DND-41 (cell line): ENCODE measurements at regions not wholly inside any gene's neighbourhood (a gene's known extent, or its start where the extent isn't known, plus 50 kb on each side); places are given as distances from the start of the nearest gene placed in this dataset.

ENCODE experiments used
- ATAC-seq: fragments of 200-7000 bp; cut with Tn5 transposase; 3 replicates; pipeline ENCODE4 v1.9.1; 2021; ENCODE audit warnings: low read depth; ENCODE audit not compliant: insufficient read depth
- DNase-seq: peaks from one replicate; pipeline ENCODE4 v3.0.0-alpha.2; 2020
- H2AFZ ChIP-seq: 2 replicates; pipeline ENCODE4 v1.6.0; 2012; ENCODE audit warnings: low read depth, low read length
- H3K27ac ChIP-seq: 2 replicates; pipeline ENCODE4 v1.5.1; 2012; ENCODE audit warnings: low read length, inconsistent platforms
- H3K27me3 ChIP-seq: fragments of 200-600 bp; sonication (generic); 2 replicates; pipeline ENCODE4 v1.6.0; 2012; ENCODE audit warnings: low read length, mild to moderate bottlenecking, inconsistent platforms; ENCODE audit not compliant: insufficient read depth, poor library complexity
- H3K36me3 ChIP-seq: 2 replicates; pipeline ENCODE4 v1.5.1; 2012; ENCODE audit warnings: low read length, inconsistent platforms; ENCODE audit not compliant: insufficient read depth
- H3K4me1 ChIP-seq: 2 replicates; pipeline ENCODE4 v1.5.1; 2012; ENCODE audit warnings: mild to moderate bottlenecking, low read length; ENCODE audit not compliant: insufficient read depth
- H3K4me2 ChIP-seq: 2 replicates; pipeline ENCODE4 v1.6.0; 2012; ENCODE audit warnings: mild to moderate bottlenecking, moderate library complexity, low read length, inconsistent platforms; ENCODE audit not compliant: insufficient read depth
- H3K4me3 ChIP-seq, 2 experiments: fragments of 200-600 bp in 1 of 2; shearing (Covaris generic) in 1 of 2; 2 replicates each; pipeline ENCODE4 v1.5.1; 2012 to 2016; ENCODE audit warnings: inconsistent platforms in 2 of 2, low read length in 2 of 2, mild to moderate bottlenecking in 2 of 2, low read depth in 1 of 2, moderate library complexity in 1 of 2
- H3K79me2 ChIP-seq: 2 replicates; pipeline ENCODE4 v1.6.0; 2012; ENCODE audit warnings: low read length, inconsistent platforms; ENCODE audit not compliant: insufficient read depth
- H3K9ac ChIP-seq: 2 replicates; pipeline ENCODE4 v1.6.0; 2012; ENCODE audit warnings: low read depth, mild to moderate bottlenecking, inconsistent platforms, low read length, moderate library complexity
- H3K9me3 ChIP-seq: 2 replicates; pipeline ENCODE4 v1.5.1; 2012; ENCODE audit warnings: low read length, moderate library complexity, mild to moderate bottlenecking, inconsistent platforms; ENCODE audit not compliant: insufficient read depth, severe bottlenecking
- H4K20me1 ChIP-seq: 2 replicates; pipeline ENCODE4 v1.6.0; 2012; ENCODE audit warnings: low read length; ENCODE audit not compliant: insufficient read depth
- EZH2 ChIP-seq: IDR thresholded peaks from 3 replicates; pipeline ENCODE4 v1.6.1; 2012; ENCODE audit warnings: borderline replicate concordance, low read depth, mild to moderate bottlenecking, moderate library complexity, low read length, inconsistent platforms; ENCODE audit not compliant: severe bottlenecking
- TF ChIP-seq, protein P1 (sequence below): IDR thresholded peaks from 2 replicates; pipeline ENCODE4 v1.5.1; 2012; ENCODE audit warnings: borderline replicate concordance, low read length, moderate library complexity, mild to moderate bottlenecking; ENCODE audit not compliant: poor library complexity, severe bottlenecking; ENCODE audit errors: extremely low read depth

DNA sequence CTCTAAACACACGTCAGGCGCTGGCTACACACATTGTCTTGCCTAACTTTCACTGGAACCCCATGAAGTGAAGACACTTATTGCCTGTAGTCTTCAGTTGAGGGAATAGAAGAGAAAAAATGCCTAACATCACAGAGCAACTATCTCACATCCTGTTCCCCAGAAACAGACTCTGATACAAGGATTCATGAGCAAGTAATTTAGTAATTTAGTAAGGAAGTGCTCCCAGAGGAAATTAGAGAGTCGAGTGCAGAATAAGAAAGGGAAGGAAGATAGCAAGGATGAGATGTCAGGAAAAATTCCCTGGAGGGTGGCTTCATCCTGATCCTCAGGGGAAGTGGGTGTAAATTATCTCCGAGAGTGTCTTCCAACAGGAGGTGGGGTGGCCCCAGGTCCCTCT is 104.0 kb downstream of the FOXA2 start:
- Histone ChIP-seq H3K27ac (no peak overlapping the region), H3K4me1 (no peaks in the 10 kb centered on the region), H2AFZ (no peak overlapping the region), H3K9ac (no peak overlapping the region), H3K79me2 (no peaks in the 10 kb centered on the region), H3K27me3 (peaks cover 14% of the 10 kb centered on the region), H3K4me2 (no peak overlapping the region), H4K20me1 (no peaks in the 10 kb centered on the region), H3K4me3 (no peak overlapping the region), H3K9me3 (no peaks in the 10 kb centered on the region), H3K36me3 (no peaks in the 10 kb centered on the region)
- DNase-seq (no peak), ATAC-seq (no peak)
- TF ChIP-seq, protein P1, sequence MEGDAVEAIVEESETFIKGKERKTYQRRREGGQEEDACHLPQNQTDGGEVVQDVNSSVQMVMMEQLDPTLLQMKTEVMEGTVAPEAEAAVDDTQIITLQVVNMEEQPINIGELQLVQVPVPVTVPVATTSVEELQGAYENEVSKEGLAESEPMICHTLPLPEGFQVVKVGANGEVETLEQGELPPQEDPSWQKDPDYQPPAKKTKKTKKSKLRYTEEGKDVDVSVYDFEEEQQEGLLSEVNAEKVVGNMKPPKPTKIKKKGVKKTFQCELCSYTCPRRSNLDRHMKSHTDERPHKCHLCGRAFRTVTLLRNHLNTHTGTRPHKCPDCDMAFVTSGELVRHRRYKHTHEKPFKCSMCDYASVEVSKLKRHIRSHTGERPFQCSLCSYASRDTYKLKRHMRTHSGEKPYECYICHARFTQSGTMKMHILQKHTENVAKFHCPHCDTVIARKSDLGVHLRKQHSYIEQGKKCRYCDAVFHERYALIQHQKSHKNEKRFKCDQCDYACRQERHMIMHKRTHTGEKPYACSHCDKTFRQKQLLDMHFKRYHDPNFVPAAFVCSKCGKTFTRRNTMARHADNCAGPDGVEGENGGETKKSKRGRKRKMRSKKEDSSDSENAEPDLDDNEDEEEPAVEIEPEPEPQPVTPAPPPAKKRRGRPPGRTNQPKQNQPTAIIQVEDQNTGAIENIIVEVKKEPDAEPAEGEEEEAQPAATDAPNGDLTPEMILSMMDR = no peak
- no peak for TF ChIP-seq EZH2

DNA sequence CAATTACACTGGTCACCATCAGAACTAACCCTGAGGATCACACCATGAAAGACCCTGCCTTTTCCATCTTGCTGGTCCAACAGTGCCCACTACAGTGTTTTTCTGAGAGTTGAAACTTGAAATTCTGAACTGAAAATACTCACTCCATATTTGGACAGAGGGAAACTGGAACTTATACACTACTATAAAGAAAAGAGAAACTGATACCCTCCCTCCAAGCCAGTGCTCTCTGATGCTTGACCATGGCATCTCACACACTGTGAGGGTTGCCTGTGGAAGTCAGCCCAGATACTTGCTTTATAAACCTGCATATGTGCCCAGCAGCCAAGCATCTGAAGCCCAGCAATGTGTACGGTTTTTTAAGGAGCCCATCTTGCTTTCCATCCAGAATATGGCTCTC is 108.7 kb downstream of the FOXA2 start:
- Histone ChIP-seq H3K27ac (no peak overlapping the region), H3K4me1 (no peaks in the 10 kb centered on the region), H2AFZ (no peak overlapping the region), H4K20me1 (no peaks in the 10 kb centered on the region), H3K9me3 (no peaks in the 10 kb centered on the region), H3K4me3 (no peak overlapping the region), H3K79me2 (no peaks in the 10 kb centered on the region), H3K27me3 (peaks cover 12% of the 10 kb centered on the region), H3K36me3 (no peaks in the 10 kb centered on the region), H3K9ac (no peak overlapping the region), H3K4me2 (no peak overlapping the region)
- ATAC-seq (no peak), DNase-seq (no peak)
- TF ChIP-seq EZH2 = no peak
- TF ChIP-seq, protein P1 = no peak

DNA sequence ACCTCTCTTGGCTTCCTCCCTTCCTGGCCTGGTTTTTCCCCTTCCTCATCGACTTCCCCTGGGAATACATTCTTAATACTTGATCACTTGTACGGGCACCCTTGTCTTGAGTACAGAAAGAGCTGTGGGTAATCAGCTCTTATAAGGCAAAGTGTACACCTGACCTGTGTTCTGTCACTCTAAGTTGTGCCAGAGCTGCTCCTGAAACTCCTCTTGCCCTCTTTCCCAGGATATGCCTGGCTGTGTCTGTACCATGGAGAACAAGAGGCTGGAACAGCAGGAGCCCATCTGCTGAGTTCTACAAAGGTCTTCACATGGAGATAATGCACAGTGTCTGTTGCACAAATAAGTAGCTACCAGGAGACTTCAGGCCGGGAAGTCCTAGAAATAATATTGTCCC is 110.1 kb downstream of the FOXA2 start:
- Histone ChIP-seq H3K27me3 (peaks cover 14% of the 10 kb centered on the region), H3K9me3 (no peaks in the 10 kb centered on the region)

More for the DNA sequence above, 110.1 kb downstream of the FOXA2 start:
- no peaks in the 10 kb centered on the region for H3K79me2 ChIP-seq
- no peak overlapping the region for H3K4me2 ChIP-seq
- ATAC-seq = no peak
- H3K4me3 ChIP-seq = no peak overlapping the region
- no peak overlapping the region for H3K27ac ChIP-seq
- no peak overlapping the region for H3K9ac ChIP-seq
- no peak for TF ChIP-seq EZH2
- TF ChIP-seq, protein P1 = no peak
- H2AFZ ChIP-seq = no peak overlapping the region
- no peaks in the 10 kb centered on the region for H3K4me1 ChIP-seq
- no peaks in the 10 kb centered on the region for H4K20me1 ChIP-seq
- H3K36me3 ChIP-seq = no peaks in the 10 kb centered on the region
- DNase-seq = no peak
